HG03378 (cell line): ENCODE measurements at regions not wholly inside any gene's neighbourhood (a gene's known extent, or its start where the extent isn't known, plus 50 kb on each side); places are given as distances from the start of the nearest gene placed in this dataset.
A peak's percentile ranks its signal among the peaks of the same experiment; 100 is the strongest.

ENCODE experiments used
- ATAC-seq: cut with Tn5 transposase; IDR thresholded peaks from one replicate; pipeline ENCODE4 v1.9.1; 2021; ENCODE audit warnings: mild to moderate bottlenecking, moderate library complexity; ENCODE audit not compliant: unreplicated experiment

DNA sequence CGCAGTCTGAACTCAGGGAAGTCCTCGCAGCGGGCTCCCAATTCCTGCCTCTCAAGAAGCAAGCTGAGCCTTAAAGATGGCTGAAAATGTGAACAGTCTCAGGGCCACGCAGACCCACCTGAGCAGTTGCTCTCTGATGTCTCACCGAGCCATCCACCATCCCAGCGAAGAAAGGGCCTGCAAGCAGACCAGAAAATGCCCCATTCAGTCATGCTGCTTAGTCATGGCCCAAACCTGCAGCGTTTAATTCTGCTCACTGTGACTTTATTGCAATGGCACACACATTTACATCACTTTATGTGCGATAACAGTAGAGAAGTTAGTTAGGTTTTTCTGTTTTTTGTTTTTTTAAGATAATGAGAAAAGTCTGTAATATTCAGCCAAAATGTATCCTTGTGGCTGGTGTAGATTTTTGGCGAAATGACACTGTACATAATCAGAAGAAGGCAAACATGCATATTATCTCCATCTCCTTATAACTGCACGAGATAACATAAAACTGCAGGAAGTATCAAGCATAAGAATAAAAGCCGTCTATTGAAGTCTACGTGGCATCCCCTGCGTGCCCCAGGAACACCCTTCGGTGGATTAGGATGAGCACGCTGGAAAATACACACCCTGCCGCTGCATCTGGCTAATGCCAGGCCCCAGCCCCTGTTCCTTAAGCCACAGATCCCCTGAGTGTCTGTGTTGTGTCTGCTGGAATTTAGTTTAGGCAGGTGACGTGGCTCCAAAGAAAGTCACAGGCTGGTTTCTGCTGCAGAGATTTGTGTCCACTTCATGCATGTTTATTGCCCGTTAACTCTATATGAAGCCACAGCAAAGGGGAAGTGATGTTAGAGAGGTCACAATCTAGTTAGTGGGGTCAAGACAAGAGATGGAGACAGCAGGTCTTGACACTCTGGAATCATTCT lies 119.8 kb upstream of the IRF2BP2 start:
- ATAC-seq, result no peak

DNA sequence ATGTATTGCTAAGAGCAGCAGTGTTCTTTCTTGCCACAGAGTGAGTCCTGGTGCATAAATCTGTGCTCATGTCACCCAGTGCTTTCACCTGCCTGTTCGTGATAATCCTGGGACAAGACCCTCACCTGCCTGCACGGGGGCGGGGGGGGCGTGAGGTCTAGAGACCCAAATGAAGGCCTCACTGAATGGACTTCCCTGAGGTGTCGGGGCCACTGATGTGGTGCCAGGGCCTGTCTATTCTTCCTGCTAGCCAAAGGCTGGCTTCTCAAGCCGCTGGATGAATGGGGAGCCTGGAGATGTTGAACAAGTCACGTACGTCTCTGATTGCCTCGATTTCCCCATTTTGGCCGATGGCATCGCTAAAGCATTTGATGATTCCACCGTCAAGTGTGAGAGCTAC lies 118.8 kb upstream of the IRF2BP2 start:
- no peak for ATAC-seq

DNA sequence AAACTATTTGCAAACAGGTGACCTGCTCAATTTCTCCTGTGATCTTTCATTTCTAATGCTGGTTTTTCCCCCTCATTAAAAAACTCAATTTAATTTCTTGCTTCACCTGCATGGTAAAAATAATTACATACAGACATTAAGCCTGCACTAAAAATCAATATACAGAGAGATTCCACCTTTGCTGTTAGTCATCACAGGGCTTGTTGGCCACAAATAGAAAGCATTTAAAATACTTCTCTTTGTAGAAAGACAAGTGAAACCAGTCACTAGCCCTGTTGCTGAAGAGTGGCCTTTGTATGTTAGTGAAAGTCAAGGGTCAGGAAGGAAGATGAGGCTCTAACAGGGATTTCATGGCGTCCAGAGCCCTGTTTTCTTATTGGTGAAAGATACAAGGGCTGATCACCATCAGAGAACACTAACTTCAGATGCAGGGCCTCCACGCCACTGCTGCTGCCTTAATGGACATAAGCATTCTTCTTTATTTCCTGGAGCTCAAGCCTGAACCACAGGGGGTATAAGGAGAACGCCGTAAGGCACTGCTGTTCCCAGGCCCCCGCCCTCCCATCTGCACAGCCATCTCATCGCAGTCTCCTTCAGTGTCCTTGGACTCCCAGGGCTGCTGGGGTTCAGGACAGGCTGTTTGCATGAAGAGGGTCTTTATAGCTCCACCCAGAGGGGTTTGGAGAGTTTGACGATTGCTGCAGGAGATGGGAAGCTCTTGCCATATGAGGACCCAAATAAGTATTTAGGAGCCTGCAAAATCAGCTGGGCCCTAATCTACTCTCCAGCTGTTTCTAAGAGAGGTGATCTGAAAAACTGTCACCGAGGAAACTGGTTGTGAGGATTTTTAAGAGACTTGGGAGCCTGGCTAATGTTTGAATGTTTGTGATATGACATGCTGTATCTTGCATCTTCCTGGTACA lies 117.3 kb upstream of the IRF2BP2 start:
- no peak for ATAC-seq

- ATAC-seq, result no peak
Measured at GRCh38 chr1:234726359-234726943, 116.5 kb upstream of the IRF2BP2 start.

DNA sequence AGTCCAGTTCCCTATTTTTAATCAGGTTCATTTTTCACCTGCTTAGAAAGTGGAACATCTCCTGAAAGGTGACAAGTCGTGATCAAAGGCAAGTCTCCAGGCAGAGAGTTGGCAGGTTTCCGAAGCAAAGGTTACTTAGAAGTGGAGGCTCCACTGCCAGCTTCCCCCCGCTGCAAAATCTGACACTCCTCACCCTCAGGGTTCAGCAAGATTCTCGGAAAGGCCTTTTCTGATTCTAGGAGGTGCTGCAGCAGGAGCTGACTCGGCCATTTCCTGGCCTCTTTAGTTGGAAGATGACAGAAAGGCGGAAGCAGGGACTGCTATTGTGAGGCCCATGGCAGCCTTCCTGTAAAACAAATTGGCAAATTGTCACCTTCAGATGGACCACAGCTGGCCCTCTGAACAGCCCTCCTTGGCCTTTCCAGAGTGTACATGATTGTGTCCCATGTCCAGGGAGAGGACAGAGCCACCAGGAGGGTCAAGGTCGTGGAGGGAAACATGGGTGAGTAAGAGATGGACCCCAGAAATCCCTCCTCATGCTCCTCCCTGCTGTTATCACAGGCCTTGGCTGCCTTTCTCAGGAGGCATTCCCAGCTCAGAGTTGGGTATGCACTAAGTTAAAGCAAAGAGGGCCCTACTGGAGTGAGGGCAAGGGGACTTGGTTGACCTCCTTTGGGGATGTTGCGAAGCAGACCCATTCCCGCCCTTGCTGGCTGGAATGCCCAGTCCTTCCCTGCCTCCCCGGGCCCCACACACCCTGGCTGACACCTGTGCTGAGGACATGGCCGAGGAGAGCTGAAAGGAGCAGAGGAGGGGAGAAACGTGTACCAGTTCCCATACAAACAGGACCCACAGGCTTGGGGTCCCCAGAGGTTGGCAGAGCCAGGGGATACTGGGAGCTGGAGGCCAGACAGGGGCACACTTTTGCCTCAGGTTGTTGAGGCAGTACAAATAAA lies 115.5 kb upstream of the IRF2BP2 start:
- no peak for ATAC-seq

DNA sequence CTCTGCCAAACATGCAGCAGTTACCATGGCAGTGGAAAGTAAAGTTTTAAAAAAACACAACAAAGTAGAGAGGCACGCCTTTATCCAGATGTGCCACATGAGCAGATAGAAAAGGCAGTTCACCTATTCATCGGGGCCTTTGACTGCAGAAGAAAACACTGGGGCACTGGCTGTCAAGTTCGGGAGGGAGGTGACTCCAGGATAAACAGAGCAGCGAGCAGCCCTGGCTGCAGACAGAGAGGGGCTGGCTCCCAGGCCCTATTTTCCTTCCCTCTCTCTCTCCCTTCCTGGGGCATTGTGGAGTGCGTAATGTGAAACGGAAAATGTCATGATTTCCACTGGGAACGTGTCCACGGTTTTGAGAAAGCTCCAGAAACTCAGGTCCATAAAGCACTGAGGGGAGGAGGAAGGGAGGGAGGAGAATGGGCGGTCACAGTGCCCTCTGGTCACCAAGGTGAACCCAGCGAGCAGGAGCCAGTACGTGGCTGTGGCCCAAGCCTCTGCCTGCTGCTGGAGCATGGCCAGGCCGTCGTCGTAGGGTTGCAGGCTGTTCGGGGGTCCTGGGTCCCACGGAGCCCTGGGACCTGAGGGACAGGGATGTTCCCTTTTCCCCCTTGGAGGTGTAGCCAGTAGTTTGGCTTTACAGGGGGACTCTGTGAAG lies 114.7 kb upstream of the IRF2BP2 start:
- ATAC-seq, result peak; percentile 18

DNA sequence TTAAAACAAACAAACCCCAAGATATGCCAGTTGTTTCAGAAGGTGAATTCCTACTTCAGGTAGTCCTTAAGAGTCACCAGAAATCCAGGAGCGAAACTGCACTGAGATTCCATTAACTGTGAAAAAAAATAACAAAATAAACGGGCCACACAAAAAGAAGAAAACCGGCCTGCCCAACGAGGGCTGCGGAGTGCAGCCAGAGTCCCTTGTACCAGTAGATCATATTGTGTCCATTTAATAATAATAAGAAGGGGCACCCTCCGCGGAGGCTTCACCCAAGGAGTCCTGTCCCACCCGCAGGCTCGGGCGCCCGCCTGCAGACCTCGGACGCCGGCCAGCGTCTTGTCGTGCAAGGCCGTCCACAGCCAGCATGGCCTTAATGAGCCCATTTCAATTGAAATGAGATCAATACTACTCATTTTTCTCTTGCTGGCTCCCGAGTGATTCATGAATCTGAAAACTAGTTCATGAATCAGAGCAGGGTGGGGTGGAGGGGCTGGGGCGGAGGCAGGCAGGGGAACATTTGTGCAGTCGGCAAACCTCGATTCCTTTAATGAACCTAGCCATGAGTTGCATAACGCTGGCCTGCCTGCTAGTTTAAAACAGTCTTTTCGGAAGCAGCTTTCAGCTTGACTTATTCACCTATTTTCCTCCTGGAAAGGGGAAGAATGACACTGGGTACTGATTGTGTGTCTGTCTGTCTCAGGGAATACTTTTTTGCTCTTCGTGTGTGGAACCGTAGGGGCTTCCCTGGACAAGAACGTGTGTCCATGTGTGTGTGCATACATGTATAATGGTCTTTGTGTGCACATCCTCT lies 113.1 kb upstream of the IRF2BP2 start:
- ATAC-seq, result peak; percentile 1

DNA sequence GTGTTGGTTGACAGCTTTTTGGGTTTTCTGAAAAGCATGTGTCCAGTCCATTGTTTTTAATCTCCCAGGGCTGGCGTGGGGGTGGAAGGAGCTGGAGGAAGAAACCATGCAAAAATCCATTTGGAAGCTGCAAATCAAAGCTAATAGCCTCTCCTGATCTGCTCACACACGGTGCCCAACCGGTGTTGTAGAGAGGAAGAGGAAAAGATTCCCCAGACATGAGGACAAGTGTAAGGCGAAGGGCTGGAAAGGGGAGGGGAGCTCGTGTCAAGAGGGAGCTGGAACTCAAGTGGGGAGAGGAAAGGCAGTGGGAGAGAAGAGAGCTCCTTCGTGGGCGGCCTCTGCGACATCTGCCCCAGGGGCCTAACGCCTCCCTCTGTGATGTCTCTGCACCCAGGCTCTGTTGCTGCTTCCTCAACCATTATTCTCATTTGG lies 112.3 kb upstream of the IRF2BP2 start:
- ATAC-seq, result no peak

GRCh38 chr1:234721476-234722269 lies 111.7 kb upstream of the IRF2BP2 start:
- ATAC-seq, result no peak

DNA sequence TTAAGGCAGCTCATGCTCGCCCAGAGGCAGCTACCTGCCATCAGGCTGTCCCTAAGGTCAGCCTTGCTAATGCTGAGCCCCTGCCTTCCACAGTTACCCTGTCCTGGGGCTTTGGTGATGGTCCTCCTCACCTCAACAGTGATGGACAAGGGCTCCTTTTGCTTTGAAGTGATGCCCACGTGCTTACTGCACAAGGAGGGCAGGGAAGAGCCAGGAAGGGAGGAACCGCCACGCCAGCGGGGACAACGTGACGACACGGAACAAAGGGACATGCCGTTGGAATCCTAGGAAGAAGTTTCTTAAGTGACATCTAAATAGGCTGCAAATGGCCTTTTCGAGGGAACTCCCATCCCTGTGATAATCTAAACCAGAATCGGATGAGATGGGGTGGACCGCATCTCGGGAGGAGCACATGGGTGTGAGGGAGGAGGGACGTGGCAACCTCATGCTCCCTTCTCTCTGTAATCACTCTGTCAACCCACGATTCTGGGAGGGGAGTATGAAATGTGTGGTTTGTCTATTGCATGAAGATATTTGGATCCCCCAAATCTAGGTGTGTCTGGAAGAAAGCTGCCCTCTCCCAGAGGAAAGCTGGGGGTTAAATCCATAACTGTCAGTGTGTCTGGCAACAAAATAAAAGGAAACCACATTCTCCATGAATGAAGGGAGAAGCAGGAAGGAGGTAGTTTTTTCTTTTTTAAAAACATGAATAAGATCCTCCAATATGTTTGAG lies 110.9 kb upstream of the IRF2BP2 start:
- no peak for ATAC-seq

GRCh38 chr1:234719454-234720251 lies 109.7 kb upstream of the IRF2BP2 start:
- ATAC-seq, result no peak

- ATAC-seq, result no peak
Measured at GRCh38 chr1:234718496-234719453, 108.8 kb upstream of the IRF2BP2 start.

- no peak for ATAC-seq
Measured at GRCh38 chr1:234716908-234717375, 107.0 kb upstream of the IRF2BP2 start.

GRCh38 chr1:234715252-234716014 lies 105.5 kb upstream of the IRF2BP2 start:
- ATAC-seq, result no peak
